Activated CD8-positive, alpha-beta T cell treated with anti-CD3 and anti-CD28 coated beads for 36 hours (primary cell): ENCODE measurements at regions not wholly inside any gene's neighbourhood (a gene's known extent, or its start where the extent isn't known, plus 50 kb on each side); places are given as distances from the start of the nearest gene placed in this dataset.
A peak's percentile ranks its signal among the peaks of the same experiment; 100 is the strongest.

Experiments
- ATAC-seq: fragments of 200-7000 bp; cut with Tn5 transposase; one replicate; pipeline ENCODE4 v1.10.0; 2021; ENCODE audit warnings: mild to moderate bottlenecking, moderate library complexity
- CTCF ChIA-PET: fragments of 350-600 bp; sonication (Branson Sonifier 250); formaldehyde crosslinking; loops from one replicate; lab custom pipeline; 2021; ENCODE audit warnings: antibody characterized with exemption; lab: Charles Lee
- POLR2A ChIA-PET: fragments of 350-600 bp; sonication (Branson Sonifier 250); formaldehyde crosslinking; loops from one replicate; lab custom pipeline; 2021; ENCODE audit warnings: antibody characterized with exemption; lab: Charles Lee
- DNase-seq: peaks from one replicate; pipeline ENCODE4 v3.0.0-alpha.2; 2020
- H3K27ac Mint-ChIP-seq: one replicate; pipeline ENCODE4 v1.8.0; 2021; ENCODE audit warnings: mild to moderate bottlenecking, mixed read lengths
- H3K27me3 Mint-ChIP-seq: one replicate; pipeline ENCODE4 v1.8.0; 2021; ENCODE audit warnings: mixed read lengths
- H3K36me3 Mint-ChIP-seq: one replicate; pipeline ENCODE4 v1.8.0; 2021; ENCODE audit warnings: low read depth, mixed read lengths
- H3K4me1 Mint-ChIP-seq: one replicate; pipeline ENCODE4 v1.8.0; 2021; ENCODE audit warnings: low read depth, mixed read lengths
- H3K4me3 Mint-ChIP-seq: one replicate; pipeline ENCODE4 v1.8.0; 2021; ENCODE audit warnings: mild to moderate bottlenecking, moderate library complexity, mixed read lengths
- H3K9me3 Mint-ChIP-seq: one replicate; pipeline ENCODE4 v1.8.0; 2021; ENCODE audit warnings: mixed read lengths
- CTCF ChIP-seq: fragments of 200-600 bp; IDR thresholded peaks from one replicate; pipeline ENCODE4 v1.8.0; 2022; ENCODE audit warnings: antibody characterized with exemption, mild to moderate bottlenecking
- intact Hi-C: fragments of 100-400 bp; cut with micrococcal nuclease; formaldehyde crosslinking; loops from one replicate; pipeline ENCODE4 v1.10.0; 2022

GRCh38 chr9:78821126-78821822 lies 524.3 kb downstream of the PSAT1 start:
- no peak for DNase-seq
- ChIA-PET CTCF (interaction anchor here (1.2 kb wide), 1 partner anchor 80 kb away, joined by 3 read pairs; no protein-coding TSS in a partner anchor), POLR2A (no interaction called here)
- peaks cover 3% of the 10 kb centered on the region for H3K4me1 Mint-ChIP-seq
- H3K27ac Mint-ChIP-seq: no peak overlapping the region
- H3K36me3 Mint-ChIP-seq: no peaks in the 10 kb centered on the region
- peak; percentile 76 for TF ChIP-seq CTCF
- peak; percentile 39 for ATAC-seq
- H3K9me3 Mint-ChIP-seq: peaks cover 2% of the 10 kb centered on the region
- peak overlapping the region; percentile 31 for H3K4me3 Mint-ChIP-seq
- H3K27me3 Mint-ChIP-seq: no peaks in the 10 kb centered on the region
- intact Hi-C loops: no loop called here

- no peak for TF ChIP-seq CTCF
- peaks cover 2% of the 10 kb centered on the region for H3K27me3 Mint-ChIP-seq
- H3K9me3 Mint-ChIP-seq: no peaks in the 10 kb centered on the region
- no peak for ATAC-seq
- no peaks in the 10 kb centered on the region for H3K36me3 Mint-ChIP-seq
- H3K27ac Mint-ChIP-seq: no peak overlapping the region
- H3K4me1 Mint-ChIP-seq: no peaks in the 10 kb centered on the region
- intact Hi-C loops: no loop called here
- ChIA-PET POLR2A (interaction anchor here (0.6 kb wide), 1 partner anchor 418 kb away, joined by 3 read pairs; no protein-coding TSS in a partner anchor), CTCF (interaction anchor here (0.6 kb wide), 1 partner anchor 156 kb away, joined by 3 read pairs; no protein-coding TSS in a partner anchor)
- DNase-seq: no peak
- H3K4me3 Mint-ChIP-seq: no peak overlapping the region
Measured at GRCh38 chr9:78826527-78826926, 529.6 kb downstream of the PSAT1 start.

- Mint-ChIP-seq H3K27ac (no peak overlapping the region), H3K4me3 (no peak overlapping the region), H3K27me3 (peaks cover 2% of the 10 kb centered on the region), H3K4me1 (no peaks in the 10 kb centered on the region), H3K9me3 (no peaks in the 10 kb centered on the region), H3K36me3 (no peaks in the 10 kb centered on the region)
- POLR2A ChIA-PET: no interaction called here
- no peak for TF ChIP-seq CTCF
- CTCF ChIA-PET: no interaction called here
- ATAC-seq (no peak), DNase-seq (no peak)
- intact Hi-C loops: no loop called here
Measured at GRCh38 chr9:78828521-78828920, 531.6 kb downstream of the PSAT1 start.

DNA sequence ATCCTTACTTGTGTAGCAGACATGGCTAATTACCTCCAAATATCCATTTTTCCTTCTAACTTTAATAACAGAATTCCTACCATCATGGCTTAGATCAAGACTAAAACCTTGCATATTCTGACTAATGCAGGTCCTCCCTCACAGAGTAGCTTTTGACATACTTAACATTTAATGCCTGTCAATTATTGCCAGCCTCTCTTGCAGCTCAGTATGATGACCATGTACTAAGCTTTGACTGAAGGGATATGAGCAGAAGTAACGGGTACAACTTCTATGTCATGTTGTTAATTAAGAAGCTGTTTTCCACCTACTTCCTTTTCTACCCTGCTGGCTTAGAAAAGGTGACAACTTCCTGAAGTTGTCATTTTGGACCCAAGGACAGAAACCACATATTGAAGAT lies 533.4 kb downstream of the PSAT1 start:
- DNase-seq: no peak
- H3K4me3 Mint-ChIP-seq: no peak overlapping the region
- ChIA-PET CTCF (no interaction called here), POLR2A (no interaction called here)
- H3K36me3 Mint-ChIP-seq: no peaks in the 10 kb centered on the region
- H3K4me1 Mint-ChIP-seq: no peaks in the 10 kb centered on the region
- H3K27ac Mint-ChIP-seq: no peak overlapping the region
- H3K27me3 Mint-ChIP-seq: peaks cover 2% of the 10 kb centered on the region
- ATAC-seq: no peak
- no peak for TF ChIP-seq CTCF
- intact Hi-C loops: no loop called here
- H3K9me3 Mint-ChIP-seq: no peaks in the 10 kb centered on the region

- ChIA-PET CTCF (no interaction called here), POLR2A (no interaction called here)
- Mint-ChIP-seq H3K4me3 (no peak overlapping the region), H3K27me3 (peaks cover 2% of the 10 kb centered on the region), H3K4me1 (no peaks in the 10 kb centered on the region), H3K27ac (no peak overlapping the region), H3K36me3 (no peaks in the 10 kb centered on the region), H3K9me3 (no peaks in the 10 kb centered on the region)
- DNase-seq (no peak), ATAC-seq (no peak)
- no peak for TF ChIP-seq CTCF
- intact Hi-C loops: no loop called here
Measured at GRCh38 chr9:78831726-78832125, 534.8 kb downstream of the PSAT1 start.
